ENCODE measurements at regions not wholly inside any gene's neighbourhood (a gene's known extent, or its start where the extent isn't known, plus 50 kb on each side); places are given as distances from the start of the nearest gene placed in this dataset.

DNA sequence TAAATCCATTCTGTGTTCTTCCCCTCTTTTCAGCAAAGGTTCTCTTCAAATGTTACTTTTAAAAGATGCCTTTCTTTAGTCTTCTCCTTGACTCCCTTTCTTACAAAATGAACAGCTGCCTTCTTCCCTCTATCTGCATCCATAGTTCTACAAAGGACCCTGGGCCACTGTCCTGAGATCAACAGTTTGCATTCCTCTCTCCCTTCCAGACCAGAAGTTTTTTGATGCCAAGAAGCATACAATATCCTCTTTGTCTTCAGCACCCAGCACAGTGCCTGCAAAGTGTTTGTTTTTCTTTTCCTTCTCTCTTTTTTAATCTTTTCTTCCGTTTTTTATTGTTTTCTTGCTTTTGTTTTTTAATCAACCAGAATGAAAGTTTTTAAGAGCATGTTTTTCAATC, 183.5 kb upstream of the SNX19 start:
- TF ChIP-seq, protein P1, sequence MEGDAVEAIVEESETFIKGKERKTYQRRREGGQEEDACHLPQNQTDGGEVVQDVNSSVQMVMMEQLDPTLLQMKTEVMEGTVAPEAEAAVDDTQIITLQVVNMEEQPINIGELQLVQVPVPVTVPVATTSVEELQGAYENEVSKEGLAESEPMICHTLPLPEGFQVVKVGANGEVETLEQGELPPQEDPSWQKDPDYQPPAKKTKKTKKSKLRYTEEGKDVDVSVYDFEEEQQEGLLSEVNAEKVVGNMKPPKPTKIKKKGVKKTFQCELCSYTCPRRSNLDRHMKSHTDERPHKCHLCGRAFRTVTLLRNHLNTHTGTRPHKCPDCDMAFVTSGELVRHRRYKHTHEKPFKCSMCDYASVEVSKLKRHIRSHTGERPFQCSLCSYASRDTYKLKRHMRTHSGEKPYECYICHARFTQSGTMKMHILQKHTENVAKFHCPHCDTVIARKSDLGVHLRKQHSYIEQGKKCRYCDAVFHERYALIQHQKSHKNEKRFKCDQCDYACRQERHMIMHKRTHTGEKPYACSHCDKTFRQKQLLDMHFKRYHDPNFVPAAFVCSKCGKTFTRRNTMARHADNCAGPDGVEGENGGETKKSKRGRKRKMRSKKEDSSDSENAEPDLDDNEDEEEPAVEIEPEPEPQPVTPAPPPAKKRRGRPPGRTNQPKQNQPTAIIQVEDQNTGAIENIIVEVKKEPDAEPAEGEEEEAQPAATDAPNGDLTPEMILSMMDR (conservative IDR thresholded peaks at IDR 0.05; ENCODE audit: low read length) = no peak
- no peak for TF ChIP-seq EZH2phosphoT487 (IDR thresholded peaks at IDR 0.05; ENCODE audit: borderline replicate concordance, low read depth, low read length)
